SU-DHL-6 (cell line): ENCODE measurements at regions not wholly inside any gene's neighbourhood (a gene's known extent, or its start where the extent isn't known, plus 50 kb on each side); places are given as distances from the start of the nearest gene placed in this dataset.

Experiments used
- EZH2phosphoT487 ChIP-seq: fragments of 200-600 bp; sonication (generic), shearing (Covaris generic); conservative IDR thresholded peaks from 2 replicates; pipeline ENCODE4 v1.6.1; 2018; ENCODE audit warnings: mild to moderate bottlenecking, antibody characterized with exemption, low read length, moderate library complexity, mixed read lengths
- TF ChIP-seq, protein P1 (sequence below): fragments of 200-600 bp; sonication (generic); IDR thresholded peaks from one replicate; pipeline ENCODE4 v1.5.1; 2017; ENCODE audit warnings: antibody characterized with exemption, mild to moderate bottlenecking, low read length, moderate library complexity; ENCODE audit not compliant: insufficient read depth, poor library complexity, severe bottlenecking

DNA sequence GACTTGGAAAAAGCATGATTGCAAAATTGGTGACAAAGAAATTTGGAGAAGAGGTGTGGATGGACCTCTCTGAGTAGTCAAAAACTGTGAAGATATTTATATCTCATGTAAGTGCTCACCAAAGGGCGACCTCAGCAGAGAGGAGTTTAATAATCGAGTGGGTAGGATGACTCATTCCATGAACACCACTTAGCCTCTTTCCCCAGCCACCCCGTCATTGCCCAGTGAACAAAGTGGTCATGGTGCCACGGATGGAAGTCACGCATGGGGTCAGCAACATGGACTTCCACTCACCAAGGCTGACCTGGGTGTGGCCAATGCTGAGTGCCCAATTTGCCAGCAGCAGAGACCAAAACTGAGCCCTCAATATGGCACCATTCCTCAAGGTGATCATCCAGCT, 997.4 kb upstream of the GYPC start:
- TF ChIP-seq, protein P1, sequence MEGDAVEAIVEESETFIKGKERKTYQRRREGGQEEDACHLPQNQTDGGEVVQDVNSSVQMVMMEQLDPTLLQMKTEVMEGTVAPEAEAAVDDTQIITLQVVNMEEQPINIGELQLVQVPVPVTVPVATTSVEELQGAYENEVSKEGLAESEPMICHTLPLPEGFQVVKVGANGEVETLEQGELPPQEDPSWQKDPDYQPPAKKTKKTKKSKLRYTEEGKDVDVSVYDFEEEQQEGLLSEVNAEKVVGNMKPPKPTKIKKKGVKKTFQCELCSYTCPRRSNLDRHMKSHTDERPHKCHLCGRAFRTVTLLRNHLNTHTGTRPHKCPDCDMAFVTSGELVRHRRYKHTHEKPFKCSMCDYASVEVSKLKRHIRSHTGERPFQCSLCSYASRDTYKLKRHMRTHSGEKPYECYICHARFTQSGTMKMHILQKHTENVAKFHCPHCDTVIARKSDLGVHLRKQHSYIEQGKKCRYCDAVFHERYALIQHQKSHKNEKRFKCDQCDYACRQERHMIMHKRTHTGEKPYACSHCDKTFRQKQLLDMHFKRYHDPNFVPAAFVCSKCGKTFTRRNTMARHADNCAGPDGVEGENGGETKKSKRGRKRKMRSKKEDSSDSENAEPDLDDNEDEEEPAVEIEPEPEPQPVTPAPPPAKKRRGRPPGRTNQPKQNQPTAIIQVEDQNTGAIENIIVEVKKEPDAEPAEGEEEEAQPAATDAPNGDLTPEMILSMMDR = no peak
- TF ChIP-seq EZH2phosphoT487 = no peak
